GM21390 (cell line): ENCODE measurements at regions not wholly inside any gene's neighbourhood (a gene's known extent, or its start where the extent isn't known, plus 50 kb on each side); places are given as distances from the start of the nearest gene placed in this dataset.
"Not testable (repeated sequence)": the region's sequence is repeated elsewhere in the genome, so short reads cannot be mapped to it uniquely, and the experiment has no call there.

Experiments used
- ATAC-seq: cut with Tn5 transposase; IDR thresholded peaks from one replicate; pipeline ENCODE4 v1.9.1; 2021; ENCODE audit not compliant: unreplicated experiment

- ATAC-seq = no peak
These were observed 257.3 kb downstream of the MIAT start for GRCh38 chr22:26914519-26915185.

- ATAC-seq = no peak
These were observed 258.8 kb downstream of the MIAT start for GRCh38 chr22:26916236-26916635.

DNA sequence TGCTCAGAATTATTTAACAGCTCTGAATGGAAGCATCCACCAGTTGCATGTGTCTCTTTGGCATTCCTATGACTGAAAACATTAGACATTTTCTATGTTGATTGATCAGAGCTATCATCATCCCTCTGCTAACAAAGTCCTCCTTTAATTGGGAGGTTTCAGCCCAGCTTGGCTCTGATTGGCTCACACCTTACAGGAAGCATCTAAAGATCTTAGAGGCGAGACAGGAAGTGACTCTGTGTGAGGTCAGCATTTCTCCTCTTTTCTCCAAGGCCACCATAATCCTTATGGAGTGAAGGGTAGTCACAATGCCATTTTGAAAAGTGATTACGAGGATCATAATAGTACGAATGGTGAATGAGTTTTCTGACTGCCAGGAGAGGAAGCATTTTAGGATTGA lies 260.8 kb downstream of the MIAT start:
- ATAC-seq = no peak

DNA sequence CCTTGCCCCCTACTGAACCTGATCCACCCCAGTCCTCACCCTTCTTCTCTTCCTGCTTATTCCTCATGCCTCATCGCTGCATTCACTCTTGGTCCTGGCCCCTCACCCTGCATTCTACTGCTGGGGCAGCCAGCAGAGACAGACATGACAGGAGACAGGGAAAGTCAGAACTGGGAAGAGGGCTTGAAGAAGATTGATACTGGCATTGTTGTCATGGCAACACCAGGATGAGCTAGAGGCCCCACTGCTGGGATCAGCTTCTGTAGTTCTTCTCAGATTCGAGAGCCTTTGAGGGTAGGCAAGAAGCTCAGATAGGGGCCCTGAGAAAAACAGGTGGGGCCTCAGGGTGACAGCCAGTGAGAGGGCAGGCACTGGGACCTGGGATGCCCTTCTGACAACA lies 264.3 kb downstream of the MIAT start:
- ATAC-seq = no peak

GRCh38 chr22:26922806-26923205 lies 265.4 kb downstream of the MIAT start:
- no peak for ATAC-seq

- no peak for ATAC-seq
These were observed 266.1 kb downstream of the MIAT start for GRCh38 chr22:26923531-26923930.

GRCh38 chr22:26927821-26928220 lies 270.4 kb downstream of the MIAT start:
- ATAC-seq = no peak

- no peak for ATAC-seq
These were observed 274.1 kb downstream of the MIAT start for GRCh38 chr22:26931471-26931870.

DNA sequence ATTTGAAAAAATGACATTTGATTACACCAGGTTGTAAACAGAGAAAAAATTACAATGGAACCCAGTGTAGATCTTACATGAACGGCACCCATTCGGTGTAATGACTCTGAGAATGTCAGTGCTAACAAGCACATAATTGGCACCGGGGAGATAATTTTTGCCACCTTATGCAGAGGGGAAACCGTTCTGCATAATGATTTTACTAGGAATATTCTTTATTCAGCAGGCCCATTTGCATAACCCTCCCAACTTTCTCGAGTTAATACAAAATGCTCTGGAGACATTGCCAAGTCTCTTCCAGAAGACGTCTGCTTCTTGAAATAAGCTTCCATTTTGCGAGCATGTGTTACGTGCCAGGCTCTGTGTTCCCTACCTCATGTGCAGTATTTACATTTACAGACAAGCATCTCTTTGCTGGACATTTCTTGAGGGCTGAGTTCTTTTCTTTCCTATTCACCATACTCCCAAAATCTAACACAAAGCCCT lies 275.8 kb downstream of the MIAT start:
- no peak for ATAC-seq

DNA sequence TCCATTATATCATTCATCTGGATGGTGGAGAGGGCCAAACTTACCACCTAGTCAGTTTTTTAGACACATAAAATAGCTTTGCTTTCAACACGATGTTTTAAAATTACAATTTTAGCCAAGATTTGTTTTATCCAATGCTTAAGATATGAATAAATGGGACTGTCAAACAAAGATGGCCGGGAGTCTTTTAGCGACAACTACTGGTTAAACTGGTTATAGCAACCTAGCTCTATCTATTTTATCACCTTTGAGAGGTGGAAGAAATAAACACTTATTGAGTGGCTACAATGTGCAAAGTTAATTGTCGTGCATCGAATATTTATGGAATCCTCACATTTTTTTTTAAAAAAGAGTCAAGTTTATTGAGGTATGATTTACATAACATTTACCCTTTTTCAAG lies 279.8 kb downstream of the MIAT start:
- ATAC-seq = no peak

DNA sequence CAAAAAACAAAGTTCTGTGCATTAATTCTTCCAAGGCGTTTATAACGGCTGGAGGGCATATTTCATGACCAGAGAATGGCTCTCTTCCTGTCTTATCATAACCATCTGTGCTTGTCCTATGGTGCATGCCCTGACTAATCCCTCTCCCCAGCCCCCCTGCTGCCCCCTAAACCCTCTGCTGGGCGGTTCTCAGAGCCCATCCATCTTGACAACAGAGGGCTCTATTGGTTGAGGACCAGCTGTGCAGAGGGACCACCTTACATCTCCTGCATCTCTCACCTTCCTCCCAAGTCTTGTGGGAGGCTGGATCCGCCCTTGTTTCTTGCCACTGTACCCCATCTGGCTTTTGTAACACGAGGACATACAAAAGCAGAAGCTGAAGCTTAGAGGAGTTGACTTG lies 282.1 kb downstream of the MIAT start:
- ATAC-seq = no peak

- no peak for ATAC-seq
These were observed 284.7 kb downstream of the MIAT start for GRCh38 chr22:26941896-26942636.

DNA sequence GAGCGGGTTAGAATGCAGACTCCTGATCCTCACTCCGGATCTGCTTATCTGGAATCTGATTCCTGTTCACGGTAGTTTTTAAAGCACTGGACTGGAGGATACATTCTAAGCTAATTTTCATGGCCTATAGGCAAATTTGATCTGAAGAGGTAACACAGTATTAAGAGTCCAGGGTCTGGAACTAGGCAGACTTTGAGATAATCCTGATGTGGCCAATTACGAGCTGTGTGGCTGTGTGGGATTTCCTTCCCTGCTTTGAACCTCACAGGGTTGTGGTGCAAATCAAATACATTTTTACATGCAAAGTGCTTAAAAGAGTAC lies 285.2 kb downstream of the MIAT start:
- no peak for ATAC-seq

GRCh38 chr22:26945565-26945964 lies 288.2 kb downstream of the MIAT start:
- no peak for ATAC-seq

DNA sequence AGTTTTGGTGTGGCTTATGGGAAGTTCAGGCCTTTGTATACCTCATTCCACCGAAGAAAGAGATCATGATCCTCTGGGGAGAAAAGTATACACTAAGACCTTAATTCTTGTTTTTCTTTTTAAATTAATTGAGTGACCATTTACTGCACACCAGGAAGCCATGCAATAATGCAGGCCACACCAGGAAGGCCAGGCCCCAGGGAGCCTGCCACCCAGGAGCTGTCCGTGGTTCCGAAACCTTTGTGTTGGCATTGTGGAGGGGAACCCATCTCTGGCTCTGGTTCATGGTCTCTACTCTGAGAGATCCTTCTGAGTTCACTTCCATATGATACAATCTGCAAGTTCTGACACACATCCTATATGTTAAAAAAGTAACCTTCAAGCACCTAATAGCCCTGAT lies 291.8 kb downstream of the MIAT start:
- no peak for ATAC-seq

DNA sequence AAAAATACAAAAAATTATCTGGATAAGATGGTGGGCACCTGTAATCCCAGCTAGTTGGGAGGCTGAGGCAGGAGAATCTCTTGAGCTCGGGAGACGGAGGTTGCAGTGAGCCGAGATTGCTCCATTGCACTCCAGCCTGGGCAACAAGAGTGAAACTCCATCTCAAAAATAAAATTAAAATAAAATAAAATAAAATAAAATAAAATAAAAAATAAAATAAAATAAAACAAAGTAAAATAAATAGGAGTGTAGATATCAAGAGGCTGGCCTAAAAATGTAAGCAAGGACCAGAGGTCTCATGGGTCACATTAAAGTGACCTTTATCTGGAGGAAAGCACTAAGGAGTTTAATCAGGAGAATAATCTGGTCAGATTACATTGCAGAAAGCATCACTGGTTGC lies 293.8 kb downstream of the MIAT start:
- not testable (repeated sequence) for ATAC-seq

DNA sequence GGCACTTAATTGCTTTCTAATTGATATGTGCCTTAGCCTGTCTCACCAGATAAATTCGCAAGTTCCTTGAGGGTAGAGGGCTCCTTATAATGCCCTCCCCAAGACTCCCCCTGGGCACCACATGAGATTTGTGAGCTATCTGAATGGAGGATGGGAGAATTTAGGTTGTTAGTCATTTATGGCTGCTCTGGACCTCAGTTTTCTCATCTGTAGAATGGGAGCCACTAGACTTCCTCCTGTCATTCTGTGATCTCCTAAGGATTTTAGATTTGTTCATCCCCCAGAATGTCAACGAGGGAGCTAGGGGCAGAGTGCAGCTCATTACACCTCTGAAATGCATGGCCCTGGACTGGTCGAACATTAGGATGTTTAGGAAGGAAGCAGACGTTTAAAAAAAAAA lies 294.6 kb downstream of the MIAT start:
- ATAC-seq = no peak

DNA sequence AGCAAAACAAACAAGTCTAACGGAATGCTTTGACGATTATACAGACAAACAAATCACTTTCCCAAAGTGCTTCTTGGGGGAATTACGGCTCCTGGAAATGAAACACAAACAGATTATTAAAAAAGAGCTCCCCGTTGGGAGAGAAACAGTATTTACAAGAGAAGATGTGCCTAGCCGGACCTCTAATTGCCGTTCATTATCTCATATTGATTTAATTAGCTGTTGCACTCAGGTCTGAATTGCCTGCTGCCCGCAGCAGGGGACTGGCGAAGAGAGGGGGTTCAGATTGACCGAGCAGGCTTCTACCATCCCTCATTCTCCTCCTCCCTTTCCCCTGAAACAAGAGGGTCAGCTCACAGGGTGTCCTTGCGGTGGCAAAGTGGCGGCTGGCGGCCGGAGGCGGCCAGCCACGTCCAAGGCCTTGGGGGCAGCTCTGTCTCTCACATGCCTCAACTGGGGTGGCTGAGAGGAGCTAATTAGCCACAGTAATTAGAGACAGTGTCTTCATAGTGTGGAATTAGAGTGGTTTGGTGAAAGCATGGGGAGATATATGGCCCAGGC lies 295.1 kb downstream of the MIAT start:
- no peak for ATAC-seq

- no peak for ATAC-seq
These were observed 295.9 kb downstream of the MIAT start for GRCh38 chr22:26953012-26953883.

DNA sequence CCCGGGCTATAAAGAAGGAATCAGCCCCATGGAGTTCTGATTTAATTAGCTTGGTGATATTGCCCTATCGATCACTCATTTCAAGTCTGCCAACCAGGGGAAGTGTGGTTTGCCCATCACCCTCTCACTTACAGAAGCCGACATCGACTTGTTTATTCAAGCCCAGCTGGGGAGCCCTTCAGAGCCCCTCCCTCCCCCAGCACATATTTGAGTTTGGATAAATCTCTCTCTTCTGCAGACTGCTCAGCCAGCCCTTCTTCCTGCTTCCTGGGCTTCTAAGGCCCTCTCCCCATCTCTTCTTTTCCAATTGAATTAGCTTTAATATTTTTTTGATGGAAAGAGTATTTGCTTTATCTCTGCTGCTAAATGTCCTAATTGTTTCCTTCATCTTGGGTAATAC lies 299.0 kb downstream of the MIAT start:
- ATAC-seq = no peak

- ATAC-seq = no peak
These were observed 299.8 kb downstream of the MIAT start for GRCh38 chr22:26957176-26957575.

- ATAC-seq = no peak
These were observed 300.5 kb downstream of the MIAT start for GRCh38 chr22:26957897-26958296.
